ENCODE measurements at regions not wholly inside any gene's neighbourhood (a gene's known extent, or its start where the extent isn't known, plus 50 kb on each side); places are given as distances from the start of the nearest gene placed in this dataset.

DNA sequence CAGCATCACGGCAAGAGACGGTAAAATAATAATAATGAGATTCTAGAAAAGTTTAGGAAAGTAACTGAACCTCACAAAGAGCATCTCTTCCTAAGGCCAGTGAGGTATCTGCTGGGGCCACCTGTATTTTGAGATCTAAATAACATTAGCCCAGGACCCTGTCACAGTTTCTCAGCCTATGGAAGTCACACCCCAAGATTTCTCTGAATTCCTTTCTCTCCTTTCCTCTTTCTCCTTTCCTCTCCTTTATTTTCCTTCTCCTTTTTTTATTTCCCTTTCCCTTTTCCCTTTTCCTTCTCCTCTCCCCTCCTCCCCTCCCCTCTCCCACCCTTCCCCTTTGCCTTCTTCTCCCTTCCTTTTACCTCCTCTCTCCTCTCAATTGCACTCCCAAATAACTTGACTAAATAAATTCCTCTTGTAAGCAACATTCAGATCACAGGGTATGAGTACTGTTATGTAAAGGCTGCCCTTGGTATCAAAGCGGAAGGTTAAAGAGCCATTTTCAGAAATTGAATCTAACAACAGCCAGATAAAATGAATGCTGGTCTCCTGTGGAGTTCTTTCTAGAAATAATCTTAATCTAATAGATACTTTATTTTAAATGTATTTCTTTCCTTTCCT, 506.2 kb downstream of the EPM2A start:
- TF ChIP-seq TCF12 (IDR thresholded peaks at IDR 0.05; ENCODE audit: low read depth) (no peak), TEAD4 (IDR thresholded peaks at IDR 0.05) (no peak), TAF1 (IDR thresholded peaks at IDR 0.05; ENCODE audit: low read depth) (no peak), NFIC (IDR thresholded peaks at IDR 0.05) (no peak), YY1 (IDR thresholded peaks at IDR 0.05; ENCODE audit: low read depth) (no peak), CREB1 (IDR thresholded peaks at IDR 0.05; ENCODE audit: low read depth) (no peak), EGR1 (IDR thresholded peaks at IDR 0.05) (no peak), FOXM1 (IDR thresholded peaks at IDR 0.05; ENCODE audit: borderline replicate concordance, low read depth) (no peak), EP300 (IDR thresholded peaks at IDR 0.05; ENCODE audit: borderline replicate concordance) (no peak)
- TF ChIP-seq, protein P1, sequence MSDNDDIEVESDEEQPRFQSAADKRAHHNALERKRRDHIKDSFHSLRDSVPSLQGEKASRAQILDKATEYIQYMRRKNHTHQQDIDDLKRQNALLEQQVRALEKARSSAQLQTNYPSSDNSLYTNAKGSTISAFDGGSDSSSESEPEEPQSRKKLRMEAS (IDR thresholded peaks at IDR 0.05): no peak
- TF ChIP-seq, protein P2, sequence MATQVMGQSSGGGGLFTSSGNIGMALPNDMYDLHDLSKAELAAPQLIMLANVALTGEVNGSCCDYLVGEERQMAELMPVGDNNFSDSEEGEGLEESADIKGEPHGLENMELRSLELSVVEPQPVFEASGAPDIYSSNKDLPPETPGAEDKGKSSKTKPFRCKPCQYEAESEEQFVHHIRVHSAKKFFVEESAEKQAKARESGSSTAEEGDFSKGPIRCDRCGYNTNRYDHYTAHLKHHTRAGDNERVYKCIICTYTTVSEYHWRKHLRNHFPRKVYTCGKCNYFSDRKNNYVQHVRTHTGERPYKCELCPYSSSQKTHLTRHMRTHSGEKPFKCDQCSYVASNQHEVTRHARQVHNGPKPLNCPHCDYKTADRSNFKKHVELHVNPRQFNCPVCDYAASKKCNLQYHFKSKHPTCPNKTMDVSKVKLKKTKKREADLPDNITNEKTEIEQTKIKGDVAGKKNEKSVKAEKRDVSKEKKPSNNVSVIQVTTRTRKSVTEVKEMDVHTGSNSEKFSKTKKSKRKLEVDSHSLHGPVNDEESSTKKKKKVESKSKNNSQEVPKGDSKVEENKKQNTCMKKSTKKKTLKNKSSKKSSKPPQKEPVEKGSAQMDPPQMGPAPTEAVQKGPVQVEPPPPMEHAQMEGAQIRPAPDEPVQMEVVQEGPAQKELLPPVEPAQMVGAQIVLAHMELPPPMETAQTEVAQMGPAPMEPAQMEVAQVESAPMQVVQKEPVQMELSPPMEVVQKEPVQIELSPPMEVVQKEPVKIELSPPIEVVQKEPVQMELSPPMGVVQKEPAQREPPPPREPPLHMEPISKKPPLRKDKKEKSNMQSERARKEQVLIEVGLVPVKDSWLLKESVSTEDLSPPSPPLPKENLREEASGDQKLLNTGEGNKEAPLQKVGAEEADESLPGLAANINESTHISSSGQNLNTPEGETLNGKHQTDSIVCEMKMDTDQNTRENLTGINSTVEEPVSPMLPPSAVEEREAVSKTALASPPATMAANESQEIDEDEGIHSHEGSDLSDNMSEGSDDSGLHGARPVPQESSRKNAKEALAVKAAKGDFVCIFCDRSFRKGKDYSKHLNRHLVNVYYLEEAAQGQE (IDR thresholded peaks at IDR 0.05; ENCODE audit: low read depth): no peak
- TF ChIP-seq, protein P3, sequence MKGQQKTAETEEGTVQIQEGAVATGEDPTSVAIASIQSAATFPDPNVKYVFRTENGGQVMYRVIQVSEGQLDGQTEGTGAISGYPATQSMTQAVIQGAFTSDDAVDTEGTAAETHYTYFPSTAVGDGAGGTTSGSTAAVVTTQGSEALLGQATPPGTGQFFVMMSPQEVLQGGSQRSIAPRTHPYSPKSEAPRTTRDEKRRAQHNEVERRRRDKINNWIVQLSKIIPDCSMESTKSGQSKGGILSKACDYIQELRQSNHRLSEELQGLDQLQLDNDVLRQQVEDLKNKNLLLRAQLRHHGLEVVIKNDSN (IDR thresholded peaks at IDR 0.05): no peak

DNA sequence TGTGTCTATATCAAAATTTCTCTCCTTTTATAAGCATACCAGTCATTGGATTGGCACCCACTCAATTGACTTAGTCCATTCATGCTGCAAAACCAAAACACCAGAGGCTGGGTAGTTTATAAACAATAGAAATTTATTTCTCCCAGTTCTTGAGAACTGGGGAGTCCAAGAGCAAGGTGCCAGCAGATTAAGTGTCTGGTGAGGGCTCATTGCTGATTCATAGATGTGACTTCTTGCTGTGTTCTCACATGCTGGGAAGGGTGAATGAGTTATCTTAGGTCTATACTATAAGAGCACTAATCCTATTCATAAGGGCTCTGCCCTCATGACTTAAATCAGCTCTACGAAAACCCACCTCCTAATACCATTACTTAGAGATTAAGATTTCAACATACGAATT, 501.4 kb downstream of the EPM2A start:
- TF ChIP-seq, protein P3 (IDR thresholded peaks at IDR 0.05): no peak
- TF ChIP-seq EGR1 (IDR thresholded peaks at IDR 0.05) (no peak), TAF1 (IDR thresholded peaks at IDR 0.05; ENCODE audit: low read depth) (no peak), RAD21 (IDR thresholded peaks at IDR 0.05; ENCODE audit: low read depth) (no peak), CEBPB (IDR thresholded peaks at IDR 0.05) (no peak), TCF12 (IDR thresholded peaks at IDR 0.05; ENCODE audit: low read depth) (no peak), YY1 (IDR thresholded peaks at IDR 0.05; ENCODE audit: low read depth) (no peak), NFIC (IDR thresholded peaks at IDR 0.05) (no peak), ZBTB7A (IDR thresholded peaks at IDR 0.05; ENCODE audit: low read depth) (no peak), TEAD4 (IDR thresholded peaks at IDR 0.05) (no peak)
- TF ChIP-seq, protein P1 (IDR thresholded peaks at IDR 0.05): no peak
- TF ChIP-seq, protein P2 (IDR thresholded peaks at IDR 0.05; ENCODE audit: low read depth): no peak

DNA sequence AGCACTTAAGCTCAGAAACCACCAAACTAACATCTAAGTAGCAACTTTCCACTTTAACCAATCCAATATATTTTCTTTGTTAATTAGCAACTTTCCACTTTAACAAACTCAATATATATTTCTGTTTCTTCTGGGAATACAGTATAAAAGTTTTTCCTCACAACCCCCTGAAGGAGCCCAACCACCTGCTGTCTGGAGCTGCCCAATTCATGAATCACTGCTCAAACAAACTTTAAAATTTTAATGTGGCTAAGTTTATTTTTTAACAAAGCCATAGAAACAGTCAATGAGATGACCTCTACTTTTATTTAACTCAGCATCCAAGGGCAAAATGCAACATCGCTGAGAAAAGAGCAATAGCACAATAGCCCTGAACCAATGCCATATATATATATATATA, 500.1 kb downstream of the EPM2A start:
- TF ChIP-seq EGR1 (IDR thresholded peaks at IDR 0.05) (no peak), CEBPB (IDR thresholded peaks at IDR 0.05) (no peak), TAF1 (IDR thresholded peaks at IDR 0.05; ENCODE audit: low read depth) (no peak), CREB1 (IDR thresholded peaks at IDR 0.05; ENCODE audit: low read depth) (no peak), NFIC (IDR thresholded peaks at IDR 0.05) (no peak), YY1 (IDR thresholded peaks at IDR 0.05; ENCODE audit: low read depth) (no peak), RAD21 (IDR thresholded peaks at IDR 0.05; ENCODE audit: low read depth) (no peak), EP300 (IDR thresholded peaks at IDR 0.05; ENCODE audit: borderline replicate concordance) (no peak), ZBTB7A (IDR thresholded peaks at IDR 0.05; ENCODE audit: low read depth) (no peak), TEAD4 (IDR thresholded peaks at IDR 0.05) (no peak), FOXM1 (IDR thresholded peaks at IDR 0.05; ENCODE audit: borderline replicate concordance, low read depth) (no peak), TCF12 (IDR thresholded peaks at IDR 0.05; ENCODE audit: low read depth) (no peak)
- TF ChIP-seq, protein P1 (IDR thresholded peaks at IDR 0.05): no peak
- TF ChIP-seq, protein P2 (IDR thresholded peaks at IDR 0.05; ENCODE audit: low read depth): no peak
- TF ChIP-seq, protein P3 (IDR thresholded peaks at IDR 0.05): no peak
